Activated CD8-positive, alpha-beta memory T cell treated with anti-CD3 and anti-CD28 coated beads for 1 hour (primary cell): ENCODE measurements at regions not wholly inside any gene's neighbourhood (a gene's known extent, or its start where the extent isn't known, plus 50 kb on each side); places are given as distances from the start of the nearest gene placed in this dataset.
"Not testable (repeated sequence)": the region's sequence is repeated elsewhere in the genome, so short reads cannot be mapped to it uniquely, and the experiment has no call there.

ENCODE experiments used
- DNase-seq, 2 donors: peaks; one replicate each; pipeline ENCODE4 v3.0.0-alpha.2; 2020; ENCODE audit warnings: low read depth in 1 of 2; ENCODE audit errors: extremely low read depth in 1 of 2

- DNase-seq = no peak
Measured at GRCh38 chr17:77332034-77332971, 191.5 kb downstream of the SEC14L1 start.

GRCh38 chr17:77332981-77333685, 192.4 kb downstream of the SEC14L1 start:
- DNase-seq = no peak

GRCh38 chr17:77337150-77337549, 196.4 kb downstream of the SEC14L1 start:
- DNase-seq = no peak

GRCh38 chr17:77341069-77341541, 200.3 kb downstream of the SEC14L1 start:
- DNase-seq = no peak

- not testable (repeated sequence) for DNase-seq
Measured at GRCh38 chr17:77342656-77342990, 201.9 kb downstream of the SEC14L1 start.

GRCh38 chr17:77343031-77343800, 202.4 kb downstream of the SEC14L1 start:
- no peak for DNase-seq

DNA sequence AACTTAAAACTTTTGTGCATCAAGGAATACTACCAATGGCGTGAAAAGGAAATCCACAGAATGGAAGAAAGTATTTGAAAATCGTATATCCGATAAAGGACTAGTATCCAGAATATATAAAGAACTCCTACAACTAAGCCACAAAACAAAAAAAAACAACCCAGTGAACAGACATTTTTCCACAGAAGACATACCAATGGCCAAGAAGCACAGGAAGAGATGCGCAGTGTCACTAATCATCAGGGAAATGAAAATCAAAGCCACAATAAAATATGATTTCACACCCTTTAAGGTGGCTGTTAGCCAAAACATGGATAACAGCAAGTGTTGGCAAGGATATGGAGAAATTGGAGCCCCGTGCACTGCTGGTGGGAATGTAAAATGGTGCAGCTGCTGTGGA, 203.3 kb downstream of the SEC14L1 start:
- no peak for DNase-seq

DNA sequence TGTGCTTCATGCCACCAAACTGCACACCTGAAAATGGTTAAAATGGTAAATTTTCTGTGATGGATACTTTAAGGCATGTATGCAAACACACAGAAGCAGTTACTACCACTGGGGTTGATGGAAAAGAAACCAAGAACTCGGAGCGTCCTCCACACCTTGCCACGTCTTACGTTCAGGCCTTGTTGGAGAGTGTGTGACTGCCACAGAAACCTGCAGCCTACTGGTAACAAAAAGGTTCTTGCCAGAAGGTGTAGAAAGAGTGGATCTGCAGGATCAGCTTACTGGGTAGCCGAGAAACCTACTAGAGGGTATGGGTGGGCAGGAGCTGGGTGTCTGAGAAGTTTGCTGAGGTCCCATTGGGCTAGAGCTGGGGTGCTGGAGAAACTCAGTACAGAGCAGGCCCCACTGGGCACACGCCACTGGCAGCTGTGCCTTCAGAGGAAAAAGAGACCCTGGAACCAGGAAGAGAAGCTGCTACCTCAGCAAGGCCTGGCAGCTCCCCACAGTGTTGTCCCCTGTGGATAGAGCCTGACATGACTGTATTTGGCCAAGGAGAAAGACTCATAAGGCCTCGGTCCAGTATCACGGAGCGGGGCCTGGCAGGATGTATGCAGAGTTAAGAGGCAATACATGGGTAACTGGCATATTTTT, 204.6 kb downstream of the SEC14L1 start:
- DNase-seq = no peak

DNA sequence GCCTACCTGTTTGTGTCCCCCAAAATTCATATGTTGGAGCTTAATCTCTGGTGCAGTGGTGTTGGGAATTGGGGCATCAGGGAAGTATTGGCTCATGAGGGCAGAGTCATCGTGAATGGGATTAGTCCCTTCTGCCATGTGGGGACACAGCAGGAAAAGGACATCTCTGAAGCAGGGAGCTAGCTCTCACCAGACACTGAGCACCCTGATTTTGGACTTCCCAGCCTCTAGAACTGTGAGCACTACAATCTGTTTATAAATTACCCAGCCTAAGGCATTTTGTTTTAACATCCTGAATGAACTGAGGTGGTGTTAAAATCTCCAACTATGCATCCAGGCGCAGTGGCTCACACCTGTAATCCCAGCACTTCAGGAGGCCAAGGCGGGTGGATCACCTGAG, 206.0 kb downstream of the SEC14L1 start:
- no peak for DNase-seq

GRCh38 chr17:77347544-77347943, 206.8 kb downstream of the SEC14L1 start:
- DNase-seq = no peak

DNA sequence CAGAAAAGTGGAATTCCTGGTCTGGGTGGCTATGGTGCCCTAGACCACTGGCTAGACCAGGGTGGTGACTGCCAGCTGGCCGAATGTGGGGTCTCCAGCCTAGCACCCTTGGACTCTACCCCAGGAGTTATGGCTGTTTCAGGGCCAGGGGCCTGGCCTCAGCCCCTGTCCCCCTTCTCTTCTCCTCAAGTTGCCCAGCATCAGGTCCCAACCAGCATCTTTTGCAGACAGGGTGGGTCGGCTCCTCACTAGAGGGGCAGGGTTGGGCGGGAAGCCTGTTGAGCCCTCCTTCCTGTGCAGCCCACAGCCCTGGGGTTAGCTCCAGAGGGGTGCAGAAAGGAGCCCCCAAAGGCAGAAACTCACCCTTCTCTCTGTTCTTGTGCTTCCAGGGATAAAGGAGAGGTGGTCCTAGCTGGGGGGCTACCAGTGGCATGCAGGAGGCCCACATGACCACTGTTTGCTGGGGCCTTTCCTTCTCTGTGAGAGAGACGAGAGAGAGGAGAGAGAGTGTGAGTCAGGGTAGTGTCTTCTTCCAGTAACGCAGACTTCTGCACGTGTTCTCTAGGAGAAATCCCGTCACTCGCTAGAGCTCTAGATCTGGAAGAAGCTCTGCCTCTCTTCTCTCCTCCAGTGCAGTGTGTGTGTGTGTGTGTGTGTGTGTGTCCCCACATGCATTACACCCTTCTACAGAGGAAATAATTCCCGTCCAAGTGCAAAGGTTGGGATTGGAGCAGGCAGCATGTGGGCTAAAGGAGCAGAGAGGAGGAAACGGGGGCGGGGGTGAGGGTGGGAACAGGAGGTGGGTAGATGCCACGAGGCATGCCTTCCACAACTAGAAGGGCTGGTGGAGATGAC, 209.4 kb downstream of the SEC14L1 start:
- no peak for DNase-seq

DNA sequence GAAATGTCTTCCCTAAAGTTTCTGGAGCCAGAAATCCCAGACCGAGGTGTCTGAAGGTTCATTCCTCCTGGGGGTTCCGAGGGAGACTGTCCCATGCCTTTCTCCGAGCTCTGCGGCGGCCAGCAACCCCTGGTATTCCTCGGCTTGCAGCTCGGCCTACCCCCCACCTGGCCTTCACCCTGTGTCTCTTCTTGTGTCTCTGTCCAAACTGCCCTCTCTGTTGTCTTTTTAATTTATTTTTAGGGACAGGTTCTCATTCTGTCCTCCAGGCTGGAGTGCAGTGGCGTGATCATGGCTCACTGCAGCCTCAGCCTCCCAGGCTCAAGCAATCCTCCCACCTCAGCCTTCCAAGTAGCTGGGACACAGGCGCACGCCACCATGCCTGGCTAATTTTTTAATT, 211.7 kb downstream of the SEC14L1 start:
- no peak for DNase-seq

GRCh38 chr17:77352996-77353395, 212.2 kb downstream of the SEC14L1 start:
- no peak for DNase-seq

- no peak for DNase-seq
Measured at GRCh38 chr17:77353684-77354419, 213.1 kb downstream of the SEC14L1 start.

DNA sequence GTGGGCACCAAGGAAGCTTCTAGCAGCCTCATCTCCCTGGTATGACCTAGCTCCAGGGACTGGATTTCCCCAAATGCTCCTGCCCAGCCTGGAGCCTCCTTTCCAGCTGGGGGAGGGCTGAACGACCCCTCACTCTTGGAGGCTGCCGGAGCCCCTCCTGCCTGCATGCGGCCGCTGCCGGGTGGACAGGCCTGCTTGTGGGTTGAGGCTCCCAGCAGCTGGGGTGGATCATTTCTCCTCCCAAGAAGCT, 213.6 kb downstream of the SEC14L1 start:
- no peak for DNase-seq

- no peak for DNase-seq
Measured at GRCh38 chr17:77354670-77355455, 214.1 kb downstream of the SEC14L1 start.

- no peak for DNase-seq
Measured at GRCh38 chr17:77356109-77356689, 215.4 kb downstream of the SEC14L1 start.

GRCh38 chr17:77356690-77357201, 216.0 kb downstream of the SEC14L1 start:
- no peak for DNase-seq
